IMR-90 (cell line): ENCODE measurements at regions not wholly inside any gene's neighbourhood (a gene's known extent, or its start where the extent isn't known, plus 50 kb on each side); places are given as distances from the start of the nearest gene placed in this dataset.

Source experiments
- ATAC-seq: fragments of 200-7000 bp; cut with Tn5 transposase; 2 replicates; pipeline ENCODE4 v1.9.1; 2020; ENCODE audit warnings: low read depth, mild to moderate bottlenecking, moderate library complexity
- BruUV-seq: library from RNA; stranded (reverse); fragments of 400-500 nt; replicated peaks from 2 replicates; lab custom pipeline; 2021; lab: Mats Ljungman, UMichigan
- CTCF ChIA-PET: fragments of 300-600 bp; formaldehyde crosslinking; extraction: SDS; loops from one replicate; lab custom pipeline; 2021; ENCODE audit warnings: antibody characterized with exemption; lab: Yijun Ruan, JAX
- POLR2A ChIA-PET: fragments of 300-600 bp; sonication (Branson Sonifier 250); formaldehyde crosslinking; loops from one replicate; lab custom pipeline; 2022; ENCODE audit warnings: antibody characterized with exemption; ENCODE audit not compliant: unreplicated experiment; lab: Charles Lee
- DNase-seq: peaks from one replicate; pipeline ENCODE4 v3.0.0; 2013
- H2AFZ ChIP-seq: replicated peaks from 2 replicates; pipeline ENCODE3; 2013; ENCODE audit warnings: low read length, mild to moderate bottlenecking; ENCODE audit not compliant: poor library complexity
- H2AK5ac ChIP-seq: 2 replicates; pipeline ENCODE4 v1.6.1; 2013; ENCODE audit warnings: low read depth, low read length, inconsistent platforms
- H2AK9ac ChIP-seq: replicated peaks from 2 replicates; pipeline ENCODE3; 2013; ENCODE audit warnings: mild to moderate bottlenecking, low read depth, low read length, moderate library complexity; ENCODE audit not compliant: poor library complexity
- H2BK120ac ChIP-seq: 2 replicates; pipeline ENCODE4 v1.6.1; 2013; ENCODE audit warnings: low read depth, low read length, inconsistent platforms
- H2BK15ac ChIP-seq: 3 replicates; pipeline ENCODE4 v1.6.1; 2013; ENCODE audit warnings: low read depth, low read length, inconsistent platforms
- H2BK20ac ChIP-seq: 2 replicates; pipeline ENCODE4 v1.6.1; 2013; ENCODE audit warnings: low read depth, mild to moderate bottlenecking, inconsistent platforms, low read length, moderate library complexity
- H2BK5ac ChIP-seq: 2 replicates; pipeline ENCODE4 v1.6.1; 2013; ENCODE audit warnings: mild to moderate bottlenecking, low read depth, low read length, inconsistent platforms; ENCODE audit not compliant: poor library complexity, severe bottlenecking
- H3K14ac ChIP-seq: replicated peaks from 2 replicates; pipeline ENCODE4 v1.6.1; 2013; ENCODE audit warnings: low read depth, low read length, inconsistent platforms
- H3K18ac ChIP-seq: 2 replicates; pipeline ENCODE4 v1.6.1; 2013; ENCODE audit warnings: low read depth, low read length, control low read depth
- H3K23ac ChIP-seq: 2 replicates; pipeline ENCODE4 v1.6.1; 2013; ENCODE audit warnings: low read depth, low read length, inconsistent platforms
- H3K27ac ChIP-seq: 2 replicates; pipeline ENCODE4 v1.5.1; 2013; ENCODE audit warnings: mild to moderate bottlenecking, control low read depth, low read length; ENCODE audit not compliant: insufficient read depth
- H3K27me3 ChIP-seq: 2 replicates; pipeline ENCODE4 v1.6.1; 2013; ENCODE audit warnings: low read length; ENCODE audit not compliant: control insufficient read depth, insufficient read depth
- H3K36me3 ChIP-seq: 2 replicates; pipeline ENCODE4 v1.6.1; 2013; ENCODE audit warnings: low read length, mixed read lengths; ENCODE audit not compliant: control insufficient read depth, insufficient read depth
- H3K4ac ChIP-seq: 2 replicates; pipeline ENCODE4 v1.6.1; 2013; ENCODE audit warnings: low read depth, low read length, inconsistent platforms
- H3K4me1 ChIP-seq: 2 replicates; pipeline ENCODE4 v1.6.1; 2013; ENCODE audit warnings: low read length, mixed read lengths; ENCODE audit not compliant: control insufficient read depth, insufficient read depth
- H3K4me2 ChIP-seq: 2 replicates; pipeline ENCODE4 v1.6.1; 2013; ENCODE audit warnings: low read depth, mild to moderate bottlenecking, control low read depth, low read length, moderate library complexity
- H3K4me3 ChIP-seq: 2 replicates; pipeline ENCODE4 v1.5.1; 2013; ENCODE audit warnings: low read depth, mild to moderate bottlenecking, control low read depth, low read length, moderate library complexity; ENCODE audit not compliant: insufficient read depth
- H3K56ac ChIP-seq: 2 replicates; pipeline ENCODE4 v1.6.1; 2013; ENCODE audit warnings: low read length, inconsistent platforms; ENCODE audit not compliant: insufficient read depth; ENCODE audit errors: extremely low read depth
- H3K79me1 ChIP-seq, 2 experiments: 2 replicates each; pipeline ENCODE4 v1.6.1; 2013; ENCODE audit warnings: low read length in 2 of 2, inconsistent platforms in 1 of 2, low read depth in 1 of 2
- H3K9ac ChIP-seq: 2 replicates; pipeline ENCODE4 v1.6.1; 2013; ENCODE audit warnings: low read depth, low read length, control low read depth
- H3K9me1 ChIP-seq: 2 replicates; pipeline ENCODE4 v1.6.1; 2013; ENCODE audit warnings: low read length, inconsistent platforms; ENCODE audit not compliant: insufficient read depth
- H3K9me3 ChIP-seq: 2 replicates; pipeline ENCODE4 v1.6.1; 2013; ENCODE audit warnings: low read length; ENCODE audit not compliant: control insufficient read depth, insufficient read depth
- H4K20me1 ChIP-seq: 2 replicates; pipeline ENCODE4 v1.6.1; 2013; ENCODE audit warnings: low read length, inconsistent platforms; ENCODE audit not compliant: insufficient read depth
- H4K5ac ChIP-seq: 2 replicates; pipeline ENCODE4 v1.6.1; 2013; ENCODE audit warnings: mild to moderate bottlenecking, low read depth, low read length, control low read depth
- H4K8ac ChIP-seq, 2 experiments: 2 replicates each; pipeline ENCODE4 v1.6.1; 2013; ENCODE audit warnings: low read depth in 2 of 2, low read length in 2 of 2, control low read depth in 1 of 2, inconsistent platforms in 1 of 2
- H4K91ac ChIP-seq: 2 replicates; pipeline ENCODE4 v1.6.1; 2013; ENCODE audit warnings: low read depth, low read length, inconsistent platforms; ENCODE audit not compliant: insufficient read depth
- BHLHE40 ChIP-seq: fragments of 150-350 bp; IDR thresholded peaks from 2 replicates; pipeline ENCODE4 v1.6.1; 2016; ENCODE audit warnings: mild to moderate bottlenecking, low read depth, low read length
- CEBPB ChIP-seq: IDR thresholded peaks from 2 replicates; pipeline ENCODE4 v1.6.1; 2012; ENCODE audit warnings: low read depth, low read length, improper control_type of control experiment
- CHD1 ChIP-seq: IDR thresholded peaks from 2 replicates; pipeline ENCODE4 v1.6.1; 2012; ENCODE audit warnings: low read depth, low read length, improper control_type of control experiment
- CTCF ChIP-seq: conservative IDR thresholded peaks from 2 replicates; pipeline ENCODE4 v1.5.1; 2012; ENCODE audit warnings: mild to moderate bottlenecking, low read depth, low read length, improper control_type of control experiment
- ELK1 ChIP-seq: fragments of 150-350 bp; IDR thresholded peaks from 2 replicates; pipeline ENCODE4 v1.6.1; 2016; ENCODE audit warnings: low read depth, mild to moderate bottlenecking, low read length, moderate library complexity, borderline replicate concordance
- FOS ChIP-seq: fragments of 150-350 bp; IDR thresholded peaks from 2 replicates; pipeline ENCODE4 v1.6.1; 2016; ENCODE audit warnings: low read depth, low read length
- MAFK ChIP-seq: IDR thresholded peaks from 2 replicates; pipeline ENCODE4 v1.6.1; 2012; ENCODE audit warnings: low read depth, low read length, improper control_type of control experiment
- MAZ ChIP-seq: IDR thresholded peaks from 2 replicates; pipeline ENCODE4 v1.6.1; 2012; ENCODE audit warnings: low read depth, mild to moderate bottlenecking, low read length, improper control_type of control experiment, moderate library complexity, borderline replicate concordance
- MXI1 ChIP-seq: IDR thresholded peaks from 2 replicates; pipeline ENCODE4 v1.6.1; 2012; ENCODE audit warnings: low read depth, mild to moderate bottlenecking, low read length, moderate library complexity, borderline replicate concordance
- NFE2L2 ChIP-seq: fragments of 150-350 bp; IDR thresholded peaks from 2 replicates; pipeline ENCODE4 v1.6.1; 2016; ENCODE audit warnings: low read depth, mild to moderate bottlenecking, low read length
- POLR2A ChIP-seq: IDR thresholded peaks from 2 replicates; pipeline ENCODE4 v1.6.1; 2012; ENCODE audit warnings: mild to moderate bottlenecking, low read depth, low read length
- RAD21 ChIP-seq: IDR thresholded peaks from 2 replicates; pipeline ENCODE4 v1.6.1; 2012; ENCODE audit warnings: low read length, improper control_type of control experiment
- RCOR1 ChIP-seq: IDR thresholded peaks from 2 replicates; pipeline ENCODE4 v1.6.1; 2012; ENCODE audit warnings: mild to moderate bottlenecking, low read length, improper control_type of control experiment; ENCODE audit not compliant: insufficient replicate concordance
- SMC3 ChIP-seq: fragments of 150-350 bp; IDR thresholded peaks from 2 replicates; pipeline ENCODE4 v1.6.1; 2016; ENCODE audit warnings: low read depth, mild to moderate bottlenecking, antibody characterized with exemption, low read length, moderate library complexity
- USF2 ChIP-seq: fragments of 150-350 bp; IDR thresholded peaks from 2 replicates; pipeline ENCODE4 v1.6.1; 2017; ENCODE audit warnings: mild to moderate bottlenecking, antibody characterized with exemption, low read length, low read depth
- WGBS, 2 experiments: methylation state at CpG; one replicate each; pipeline versions ENCODE4 v1.1.5 to v1.1.7; 2013; ENCODE audit warnings: missing lambda C conversion rate in 2 of 2; ENCODE audit not compliant: insufficient read length in 1 of 2; ENCODE audit errors: extremely low coverage in 2 of 2; 5-methylcytosine and 5-hydroxymethylcytosine counted together
- dilution Hi-C: fragments of 300-500 bp; cut with HindIII; formaldehyde crosslinking; loops from one replicate; pipeline ENCODE4 v1.14.3; 2018; ENCODE audit warnings: low sequenced_read_pairs; ENCODE audit not compliant: unreplicated experiment
- in situ Hi-C: fragments of 300-500 bp; cut with MboI; formaldehyde crosslinking; loops from 3 replicates; pipeline ENCODE4 v1.14.3; 2019; ENCODE audit warnings: low sequenced_read_pairs, inconsistent platforms, mixed read lengths
- intact Hi-C: fragments of 100-400 bp; cut with micrococcal nuclease; formaldehyde crosslinking; loops from 2 replicates; pipeline ENCODE4 v1.10.0; 2022

GRCh38 chr21:28773036-28773435, 219.6 kb downstream of the LTN1 start:
- no peak overlapping the region for H3K4me2 ChIP-seq
- CTCF ChIA-PET: interaction anchor here (1.4 kb wide), 1 partner anchor 27 kb away, joined by 4 read pairs; no protein-coding TSS in a partner anchor
- no peak overlapping the region for H2AK9ac ChIP-seq

More at GRCh38 chr21:28773036-28773435, 219.6 kb downstream of the LTN1 start:
- POLR2A ChIA-PET: no interaction called here
- H4K91ac ChIP-seq: no peak overlapping the region; the same call in 1 of the 2 replicates
- peak overlapping the region; percentile 71; the same call in 1 of the 2 replicates for H3K27ac ChIP-seq
- H3K36me3 ChIP-seq: no peaks in the 10 kb centered on the region
- in situ Hi-C loops: no loop called here
- peak overlapping the region; percentile 96 for H3K18ac ChIP-seq
- intact Hi-C loops: loop anchor here (10.0 kb wide), 1 partner anchor 1928 kb away; the partner anchor contains the start of gene ADAMTS1
- H4K8ac ChIP-seq: peak overlapping the region in 1 of 2 experiments; percentile 52; a peak in 2 of 4 replicates
- H3K4me1 ChIP-seq: peaks cover 18% of the 10 kb centered on the region
- H3K9me3 ChIP-seq: no peaks in the 10 kb centered on the region
- WGBS, 2 experiments: no CpG with 5 or more reads among the region's 2 CpGs
- DNase-seq: no peak
- H2BK20ac ChIP-seq: peak overlapping the region; percentile 80
- H3K9me1 ChIP-seq: peaks cover 4% of the 10 kb centered on the region
- TF ChIP-seq SMC3 (no peak), MAFK (no peak), ELK1 (no peak), NFE2L2 (no peak), MAZ (no peak), CHD1 (no peak), BHLHE40 (no peak), CEBPB (no peak), MXI1 (no peak), RAD21 (no peak), FOS (no peak), RCOR1 (no peak), POLR2A (no peak), USF2 (no peak), CTCF (no peak)
- peak overlapping the region; percentile 87 for H2BK120ac ChIP-seq
- peak overlapping the region; percentile 79; the same call in 1 of the 2 replicates for H4K5ac ChIP-seq
- peak overlapping the region; percentile 47; the same call in 1 of the 2 replicates for H3K4ac ChIP-seq
- H2BK15ac ChIP-seq: no peak overlapping the region
- H2AFZ ChIP-seq: no peak overlapping the region
- peak overlapping the region; percentile 83 for H2BK5ac ChIP-seq
- H3K27me3 ChIP-seq: no peaks in the 10 kb centered on the region
- dilution Hi-C loops: no loop called here
- no peak for ATAC-seq
- H3K56ac ChIP-seq: no peak overlapping the region
- peak overlapping the region; percentile 5; the same call in 1 of the 2 replicates for H3K14ac ChIP-seq
- no peak overlapping the region for H2AK5ac ChIP-seq
- BruUV-seq: no TSS peak
- no peaks in the 10 kb centered on the region for H4K20me1 ChIP-seq
- peak overlapping the region; percentile 44 for H3K23ac ChIP-seq
- H3K4me3 ChIP-seq: no peak overlapping the region
- no peaks in the 10 kb centered on the region for H3K79me1 ChIP-seq
- no peak overlapping the region for H3K9ac ChIP-seq
